Neural cell (in vitro differentiated cells): ENCODE measurements at regions not wholly inside any gene's neighbourhood (a gene's known extent, or its start where the extent isn't known, plus 50 kb on each side); places are given as distances from the start of the nearest gene placed in this dataset.

Experiments used
- CTCF ChIP-seq: fragments of 450-650 bp; IDR thresholded peaks from 2 replicates; pipeline ENCODE4 v1.5.1; 2014; ENCODE audit warnings: antibody characterized with exemption, mild to moderate bottlenecking, moderate library complexity; ENCODE audit not compliant: poor library complexity, severe bottlenecking
- EP300 ChIP-seq: fragments of 450-650 bp; conservative IDR thresholded peaks from 2 replicates; pipeline ENCODE4 v1.6.1; 2014; ENCODE audit warnings: antibody characterized with exemption, mild to moderate bottlenecking, moderate library complexity; ENCODE audit not compliant: poor library complexity, severe bottlenecking
- EZH2 ChIP-seq: fragments of 200-600, 300-800 bp; shearing (Covaris generic), sonication (generic); IDR thresholded peaks from 2 replicates; pipeline ENCODE4 v1.6.1; 2014; ENCODE audit warnings: antibody characterized with exemption, low read length, borderline replicate concordance, mild to moderate bottlenecking; ENCODE audit not compliant: insufficient read depth, poor library complexity, severe bottlenecking
- POLR2AphosphoS5 ChIP-seq: IDR thresholded peaks from 2 replicates; pipeline ENCODE4 v1.6.1; 2012
- SMC3 ChIP-seq: fragments of 450-650 bp; conservative IDR thresholded peaks from 2 replicates; pipeline ENCODE4 v1.6.1; 2014; ENCODE audit warnings: antibody characterized with exemption, mild to moderate bottlenecking, moderate library complexity; ENCODE audit not compliant: poor library complexity

DNA sequence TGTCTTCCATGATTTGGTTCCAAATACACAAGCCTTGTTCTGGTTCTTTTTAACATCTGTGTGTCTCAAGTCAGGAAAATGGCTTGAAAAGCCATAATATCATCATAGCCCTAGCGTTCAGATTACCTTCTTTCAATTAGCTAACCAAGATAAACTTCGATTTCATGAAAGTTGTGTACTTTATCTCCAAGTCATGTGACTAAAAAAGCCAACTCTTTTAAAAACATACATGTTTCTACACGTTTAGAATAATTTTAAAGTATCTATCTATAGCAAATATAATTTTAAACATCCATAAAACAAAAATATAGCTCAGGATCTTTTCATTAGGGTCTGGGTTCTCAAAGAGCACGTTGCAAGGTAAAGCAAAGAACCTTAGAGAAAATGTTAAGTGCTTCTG, 261.1 kb downstream of the PRL start:
- TF ChIP-seq EP300 (no peak), SMC3 (no peak), POLR2AphosphoS5 (no peak), CTCF (no peak), EZH2 (no peak)
